H1 (cell line): ENCODE measurements at regions not wholly inside any gene's neighbourhood (a gene's known extent, or its start where the extent isn't known, plus 50 kb on each side); places are given as distances from the start of the nearest gene placed in this dataset.

Source experiments
- BRCA1 ChIP-seq: IDR thresholded peaks from 2 replicates; pipeline ENCODE4 v1.6.1; 2012; ENCODE audit warnings: low read depth, low read length, improper control_type of control experiment
- EGR1 ChIP-seq: IDR thresholded peaks from 2 replicates; pipeline ENCODE4 v1.6.1; 2011; ENCODE audit warnings: low read depth, low read length, borderline replicate concordance
- POLR2AphosphoS5 ChIP-seq: IDR thresholded peaks from 2 replicates; pipeline ENCODE4 v1.6.1; 2011; ENCODE audit warnings: low read depth, low read length
- RFX5 ChIP-seq: IDR thresholded peaks from 2 replicates; pipeline ENCODE4 v1.6.1; 2011; ENCODE audit warnings: low read depth, low read length, improper control_type of control experiment, borderline replicate concordance
- SP4 ChIP-seq: IDR thresholded peaks from 2 replicates; pipeline ENCODE4 v1.6.1; 2012; ENCODE audit warnings: low read length, inconsistent platforms

DNA sequence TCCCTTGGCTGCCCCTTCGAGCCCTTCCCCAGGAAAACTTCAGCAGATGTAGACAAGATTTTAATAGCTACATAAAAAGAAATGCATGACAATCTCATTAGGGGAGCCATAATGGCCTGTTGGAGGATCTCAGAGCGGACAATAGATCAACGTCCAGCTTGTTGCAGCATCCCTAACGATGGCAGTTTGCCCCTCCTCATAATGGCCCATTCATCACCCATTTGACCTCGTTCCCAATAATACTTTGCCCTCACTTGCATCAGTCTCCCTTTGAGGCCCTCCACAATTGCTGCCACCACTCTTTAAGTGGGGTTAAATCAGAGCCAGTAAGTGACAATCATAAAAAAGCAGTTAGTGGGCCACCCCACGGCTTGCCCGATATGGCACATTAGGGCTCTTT, 84.7 kb upstream of the PCDH8 start (continued):
- TF ChIP-seq SP4: no peak
- TF ChIP-seq BRCA1: no peak
- TF ChIP-seq EGR1: no peak
- no peak for TF ChIP-seq POLR2AphosphoS5
- TF ChIP-seq RFX5: no peak
- TF ChIP-seq, all 59 proteins: peak for 0
